GM23338 (cell line): ENCODE measurements at regions not wholly inside any gene's neighbourhood (a gene's known extent, or its start where the extent isn't known, plus 50 kb on each side); places are given as distances from the start of the nearest gene placed in this dataset.

ENCODE experiments used
- CREB1 ChIP-seq: fragments of 250-450 bp; sonication (Bioruptor Pico); IDR thresholded peaks from 2 replicates; pipeline ENCODE4 v1.5.0; 2020; ENCODE audit warnings: low read depth, mild to moderate bottlenecking, moderate library complexity
- CTCF ChIP-seq, 2 experiments: fragments of 200-600 bp in 1 of 2; sonication (generic) in 1 of 2; conservative IDR thresholded peaks; 2 replicates each; pipeline versions ENCODE4 v1.5.1 to v1.6.1; 2016 to 2017; ENCODE audit warnings: antibody characterized with exemption in 2 of 2, low read depth in 2 of 2, mild to moderate bottlenecking in 2 of 2, moderate library complexity in 1 of 2
- ETS1 ChIP-seq: IDR thresholded peaks from 2 replicates; pipeline ENCODE4 v1.6.1; 2016; ENCODE audit warnings: antibody characterized with exemption
- EZH2 ChIP-seq: fragments of 200-600 bp; sonication (generic); IDR thresholded peaks from one replicate; pipeline ENCODE4 v1.8.0; 2017; ENCODE audit warnings: antibody characterized with exemption, mild to moderate bottlenecking, low read depth; ENCODE audit not compliant: unreplicated experiment
- EZH2phosphoT487 ChIP-seq: fragments of 200-600 bp; sonication (generic); IDR thresholded peaks from one replicate; pipeline ENCODE4 v1.8.1; 2018; ENCODE audit warnings: antibody characterized with exemption; ENCODE audit not compliant: unreplicated experiment
- JUNB ChIP-seq: IDR thresholded peaks from one replicate; pipeline ENCODE4 v1.6.1; 2016; ENCODE audit warnings: antibody characterized with exemption; ENCODE audit not compliant: unreplicated experiment
- POLR2AphosphoS5 ChIP-seq: IDR thresholded peaks from 2 replicates; pipeline ENCODE4 v1.6.1; 2016; ENCODE audit warnings: antibody characterized with exemption, low read depth
- REST ChIP-seq: IDR thresholded peaks from one replicate; pipeline ENCODE4 v1.6.1; 2018; ENCODE audit warnings: antibody characterized with exemption; ENCODE audit not compliant: unreplicated experiment
- ZNF331 ChIP-seq: fragments of 250-450 bp; sonication (Bioruptor Pico); IDR thresholded peaks from 2 replicates; pipeline ENCODE4 v1.5.0; 2020; ENCODE audit warnings: low read depth, mild to moderate bottlenecking, moderate library complexity

GRCh38 chr6:121563286-121563685 is 127.8 kb downstream of the GJA1 start:
- TF ChIP-seq CTCF (conservative IDR thresholded peaks at IDR 0.05; ENCODE audit: low read depth in 2 of 2) (no peak), EZH2 (no peak), CREB1 (CRISPR knock-in tag) (no peak), POLR2AphosphoS5 (no peak), EZH2phosphoT487 (no peak), JUNB (no peak), REST (no peak), ZNF331 (no peak), ETS1 (no peak)
